Breast epithelium (tissue), 4 donors: ENCODE measurements at regions not wholly inside any gene's neighbourhood (a gene's known extent, or its start where the extent isn't known, plus 50 kb on each side); places are given as distances from the start of the nearest gene placed in this dataset.

ENCODE experiments used
- DNase-seq, 2 donors: peaks; one replicate each; pipeline ENCODE4 v3.0.0-alpha.2; 2019; ENCODE audit warnings: low spot score in 2 of 2
- H3K27ac ChIP-seq, 2 donors: fragments of 200-600 bp; sonication (generic) in 1 of 2; one replicate each; pipeline ENCODE4 v1.5.1; 2016 to 2019; ENCODE audit warnings: mild to moderate bottlenecking in 1 of 2
- H3K27me3 ChIP-seq, 2 donors: fragments of 200-600 bp; sonication (generic) in 1 of 2; one replicate each; pipeline versions ENCODE4 v1.5.1 to v1.6.0; 2017 to 2019; ENCODE audit warnings: control low read depth in 1 of 2, mild to moderate bottlenecking in 1 of 2
- H3K36me3 ChIP-seq: fragments of 200-600 bp; one replicate; pipeline ENCODE4 v1.5.1; 2019
- H3K4me1 ChIP-seq, 2 donors: fragments of 200-600 bp; sonication (generic); one replicate each; pipeline ENCODE4 v1.5.1; 2016 to 2019; ENCODE audit warnings: control low read depth in 1 of 2
- H3K4me3 ChIP-seq, 3 donors: fragments of 200-600 bp; sonication (generic); 1 replicate in 2 of 3; 2 replicates in 1 of 3; pipeline ENCODE4 v1.5.1; 2016 to 2019; ENCODE audit warnings: mild to moderate bottlenecking in 3 of 3, moderate library complexity in 2 of 3
- H3K9me3 ChIP-seq, 2 donors: fragments of 200-600 bp; sonication (generic) in 1 of 2; one replicate each; pipeline ENCODE4 v1.5.1; 2016 to 2019; ENCODE audit warnings: control low read depth in 1 of 2
- POLR2A ChIP-seq: fragments of 450-650 bp; IDR thresholded peaks from one replicate; pipeline ENCODE4 v1.6.1; 2016; ENCODE audit warnings: antibody characterized with exemption, mild to moderate bottlenecking, moderate library complexity
- POLR2AphosphoS5 ChIP-seq, 3 donors: sonication (generic); formaldehyde crosslinking; IDR thresholded peaks; one replicate each; pipeline ENCODE4 v1.6.1; 2017; ENCODE audit warnings: antibody characterized with exemption in 3 of 3
- intact Hi-C: fragments of 100-400 bp; cut with DNase I; formaldehyde crosslinking; loops from one replicate; pipeline ENCODE4 v1.15.1; 2023; ENCODE audit warnings: low total_unique reads
- TF ChIP-seq, protein P1 (sequence below), 3 donors: fragments of 450-650 bp; IDR thresholded peaks; one replicate each; pipeline ENCODE4 v1.5.1; 2016 to 2017; ENCODE audit warnings: antibody characterized with exemption in 3 of 3, mild to moderate bottlenecking in 3 of 3, moderate library complexity in 3 of 3

DNA sequence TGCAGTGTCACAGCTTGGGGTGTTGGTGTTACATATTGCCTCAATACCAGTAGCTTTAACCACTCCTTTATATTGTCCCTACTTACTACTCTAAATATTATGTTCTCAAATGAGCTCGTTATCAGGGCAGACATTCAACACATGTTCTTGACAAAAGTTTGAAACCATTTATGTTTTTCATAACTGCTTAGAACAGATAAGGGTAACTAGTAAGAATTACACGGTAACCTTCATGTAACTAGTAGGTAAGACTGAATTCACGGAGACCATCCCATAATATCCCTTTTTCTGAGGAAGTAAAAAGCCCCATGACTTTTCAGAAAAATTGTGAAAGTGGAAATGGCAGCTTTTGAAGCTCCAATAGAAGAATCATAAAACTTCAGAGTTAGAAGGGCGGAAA, 59.6 kb upstream of the CENPW start:
- H3K4me1 ChIP-seq: no peaks in the 10 kb centered on the region
- H3K27me3 ChIP-seq: no peaks in the 10 kb centered on the region
- H3K9me3 ChIP-seq: no peaks in the 10 kb centered on the region
- H3K4me3 ChIP-seq: no peak overlapping the region
- DNase-seq: no peak
- no peak for TF ChIP-seq POLR2AphosphoS5 (IDR thresholded peaks at IDR 0.05)
- TF ChIP-seq, protein P1, sequence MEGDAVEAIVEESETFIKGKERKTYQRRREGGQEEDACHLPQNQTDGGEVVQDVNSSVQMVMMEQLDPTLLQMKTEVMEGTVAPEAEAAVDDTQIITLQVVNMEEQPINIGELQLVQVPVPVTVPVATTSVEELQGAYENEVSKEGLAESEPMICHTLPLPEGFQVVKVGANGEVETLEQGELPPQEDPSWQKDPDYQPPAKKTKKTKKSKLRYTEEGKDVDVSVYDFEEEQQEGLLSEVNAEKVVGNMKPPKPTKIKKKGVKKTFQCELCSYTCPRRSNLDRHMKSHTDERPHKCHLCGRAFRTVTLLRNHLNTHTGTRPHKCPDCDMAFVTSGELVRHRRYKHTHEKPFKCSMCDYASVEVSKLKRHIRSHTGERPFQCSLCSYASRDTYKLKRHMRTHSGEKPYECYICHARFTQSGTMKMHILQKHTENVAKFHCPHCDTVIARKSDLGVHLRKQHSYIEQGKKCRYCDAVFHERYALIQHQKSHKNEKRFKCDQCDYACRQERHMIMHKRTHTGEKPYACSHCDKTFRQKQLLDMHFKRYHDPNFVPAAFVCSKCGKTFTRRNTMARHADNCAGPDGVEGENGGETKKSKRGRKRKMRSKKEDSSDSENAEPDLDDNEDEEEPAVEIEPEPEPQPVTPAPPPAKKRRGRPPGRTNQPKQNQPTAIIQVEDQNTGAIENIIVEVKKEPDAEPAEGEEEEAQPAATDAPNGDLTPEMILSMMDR (IDR thresholded peaks at IDR 0.05): no peak
- TF ChIP-seq POLR2A: no peak
- H3K36me3 ChIP-seq: no peaks in the 10 kb centered on the region
- intact Hi-C loops: no loop called here
- H3K27ac ChIP-seq: no peak overlapping the region

DNA sequence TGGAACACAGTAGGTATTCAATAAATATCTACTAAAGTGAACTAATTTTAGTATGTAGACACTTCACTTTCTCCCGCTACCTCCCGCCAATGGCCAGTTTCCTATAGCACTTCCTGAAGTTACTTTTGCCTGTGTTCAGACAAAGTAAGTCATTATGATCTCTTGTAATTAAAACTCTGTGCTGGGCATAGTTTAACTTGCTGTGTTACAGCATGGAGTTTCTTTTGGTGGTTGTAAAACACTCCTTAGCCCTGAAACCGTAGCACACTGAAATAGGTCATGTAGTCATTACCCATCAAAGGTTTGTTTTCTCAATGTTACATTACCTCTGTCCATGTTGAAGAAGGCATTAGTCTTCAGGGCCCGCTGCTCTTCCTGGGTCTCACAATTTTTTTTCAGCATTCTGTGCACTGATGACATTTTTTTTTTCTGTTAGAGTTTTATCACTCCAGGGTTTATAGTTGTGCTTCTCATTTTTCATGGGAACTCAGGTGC, 54.0 kb upstream of the CENPW start:
- H3K27me3 ChIP-seq: no peaks in the 10 kb centered on the region
- no peak for DNase-seq
- intact Hi-C loops: no loop called here
- TF ChIP-seq POLR2A (no peak), POLR2AphosphoS5 (IDR thresholded peaks at IDR 0.05) (no peak)
- TF ChIP-seq, protein P1 (IDR thresholded peaks at IDR 0.05): no peak
- H3K4me3 ChIP-seq: no peak overlapping the region
- H3K9me3 ChIP-seq: no peaks in the 10 kb centered on the region
- H3K36me3 ChIP-seq: no peaks in the 10 kb centered on the region
- no peaks in the 10 kb centered on the region for H3K4me1 ChIP-seq
- no peak overlapping the region for H3K27ac ChIP-seq
